HG02642 (cell line): ENCODE measurements at regions not wholly inside any gene's neighbourhood (a gene's known extent, or its start where the extent isn't known, plus 50 kb on each side); places are given as distances from the start of the nearest gene placed in this dataset.
"Not testable (repeated sequence)": the region's sequence is repeated elsewhere in the genome, so short reads cannot be mapped to it uniquely, and the experiment has no call there.

Source experiments
- ATAC-seq: cut with Tn5 transposase; IDR thresholded peaks from one replicate; pipeline ENCODE4 v1.9.1; 2021; ENCODE audit warnings: mild to moderate bottlenecking; ENCODE audit not compliant: unreplicated experiment, poor library complexity

DNA sequence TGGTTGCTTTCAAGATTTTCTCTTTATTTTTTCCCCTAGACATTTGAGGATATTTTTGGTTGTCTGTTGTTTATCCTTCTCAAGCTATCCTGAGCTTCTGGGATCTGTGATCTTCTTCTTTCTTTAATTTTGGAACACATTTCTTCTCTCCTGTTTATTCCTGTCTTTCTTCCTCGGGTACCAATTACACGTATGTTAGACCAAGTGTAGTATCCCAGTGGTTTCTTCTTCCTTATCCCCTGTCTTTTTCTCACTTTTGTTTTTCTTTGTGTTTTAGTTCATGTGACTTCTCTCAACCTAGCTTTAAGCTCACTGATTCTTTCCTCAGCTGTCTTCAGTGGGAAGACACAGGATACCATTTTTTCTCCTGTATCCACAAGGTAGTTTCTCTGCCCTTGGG, 120.0 kb downstream of the GALR1 start:
- no peak for ATAC-seq

GRCh38 chr18:77373730-77374445, 124.2 kb downstream of the GALR1 start:
- ATAC-seq, result no peak

- no peak for ATAC-seq
These were observed 124.8 kb downstream of the GALR1 start for GRCh38 chr18:77374446-77374805.

DNA sequence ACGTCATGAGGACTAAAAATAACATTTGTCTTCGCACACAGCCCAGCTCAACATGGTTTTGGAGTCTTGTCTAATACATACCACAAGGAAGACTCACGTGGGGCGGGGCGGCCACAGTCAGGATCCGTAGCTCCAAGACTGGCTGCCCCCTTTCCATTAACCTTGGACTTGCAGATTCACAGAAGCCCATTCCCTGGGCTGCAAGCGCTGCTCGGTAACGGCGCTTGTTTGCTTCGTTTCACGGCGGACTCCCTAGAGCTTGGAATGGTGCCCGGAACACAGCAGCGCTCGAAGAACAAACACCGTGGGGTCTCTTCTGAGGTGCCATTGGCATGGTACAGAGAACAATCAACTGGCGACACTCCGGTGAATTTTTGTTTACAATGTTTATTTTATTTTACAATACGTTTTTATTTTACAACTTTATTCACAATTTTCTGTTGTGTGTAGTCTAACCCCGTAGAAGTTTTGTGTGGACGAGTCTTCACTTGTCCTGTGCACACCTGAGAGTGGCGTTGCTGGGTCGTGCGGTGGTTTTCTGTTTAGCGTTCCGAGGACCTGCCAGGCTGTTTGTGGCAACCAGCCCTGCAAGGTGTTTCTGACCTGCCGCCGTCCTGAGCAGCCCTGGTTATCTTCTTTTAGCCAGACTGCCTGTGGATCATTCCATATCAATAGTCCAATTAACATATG, 126.5 kb downstream of the GALR1 start:
- ATAC-seq, result no peak

- no peak for ATAC-seq
These were observed 127.1 kb downstream of the GALR1 start for GRCh38 chr18:77376733-77377094.

DNA sequence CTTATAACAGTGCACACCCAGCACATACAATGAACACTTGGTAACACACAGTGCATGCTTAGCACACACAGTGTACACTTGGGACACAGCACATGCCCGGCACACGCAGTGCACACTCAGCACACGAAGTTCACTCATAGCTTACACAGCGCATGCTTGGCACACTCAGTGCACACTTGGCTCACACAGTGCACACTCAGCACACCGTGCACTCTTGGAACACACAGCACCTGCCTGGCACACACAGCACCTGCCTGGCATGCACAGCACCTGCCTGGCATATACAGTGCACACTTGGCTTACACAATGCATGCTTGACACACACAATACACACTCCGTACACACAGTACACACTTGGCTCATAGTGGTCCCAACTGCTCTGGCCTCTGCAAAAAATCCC, 128.2 kb downstream of the GALR1 start:
- ATAC-seq, result no peak

DNA sequence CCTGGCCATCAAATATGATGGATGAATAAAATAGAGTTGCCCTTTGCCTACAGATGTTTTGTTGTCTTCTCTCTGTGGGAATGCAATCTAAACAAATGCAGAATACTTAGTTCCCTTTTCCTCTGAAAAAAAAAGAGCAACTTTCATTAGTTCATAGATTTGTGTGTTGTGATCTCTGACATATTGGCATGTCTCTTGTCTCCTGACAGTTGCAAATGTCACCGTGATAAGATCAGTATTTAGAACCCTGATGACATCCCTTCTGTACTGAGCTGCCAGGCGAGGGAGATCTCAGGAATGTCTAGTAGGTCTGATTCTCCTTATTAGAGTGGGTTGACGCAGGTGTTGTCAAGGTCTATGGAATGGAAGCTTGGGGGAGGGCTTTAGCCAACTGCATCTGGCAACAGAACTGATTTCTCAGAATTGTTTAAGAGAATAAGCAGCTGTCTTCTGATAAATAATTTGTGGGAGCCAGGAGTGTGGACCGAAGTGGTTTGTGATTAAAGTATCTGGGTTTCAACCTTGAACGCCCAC, 130.4 kb downstream of the GALR1 start:
- no peak for ATAC-seq

GRCh38 chr18:77380695-77381094, 131.0 kb downstream of the GALR1 start:
- no peak for ATAC-seq

- ATAC-seq, result no peak
These were observed 142.7 kb downstream of the GALR1 start for GRCh38 chr18:77392321-77392720.

- no peak for ATAC-seq
These were observed 143.9 kb downstream of the GALR1 start for GRCh38 chr18:77393519-77393918.

GRCh38 chr18:77395953-77396352, 146.3 kb downstream of the GALR1 start:
- ATAC-seq, result no peak

- no peak for ATAC-seq
These were observed 147.4 kb downstream of the GALR1 start for GRCh38 chr18:77397056-77397455.

DNA sequence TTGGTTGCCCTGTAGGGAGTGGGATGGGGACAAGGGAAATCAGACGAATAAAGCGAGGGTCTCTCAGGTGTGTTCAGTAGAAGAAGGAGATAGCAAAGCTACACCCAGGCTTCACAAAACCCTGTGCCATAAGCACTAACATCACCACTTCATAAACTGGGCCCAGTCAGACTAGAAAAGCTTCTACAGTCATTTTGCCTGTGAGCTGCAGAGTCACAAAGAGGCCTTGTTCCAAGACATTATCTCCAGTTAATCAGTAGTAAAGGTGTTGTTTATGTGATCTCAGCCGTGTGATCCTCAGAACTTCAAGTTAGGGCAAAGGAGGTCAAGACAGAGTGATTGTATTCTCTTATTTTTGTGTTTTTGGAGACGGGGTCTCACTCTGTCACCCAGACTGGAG, 148.0 kb downstream of the GALR1 start:
- no peak for ATAC-seq

DNA sequence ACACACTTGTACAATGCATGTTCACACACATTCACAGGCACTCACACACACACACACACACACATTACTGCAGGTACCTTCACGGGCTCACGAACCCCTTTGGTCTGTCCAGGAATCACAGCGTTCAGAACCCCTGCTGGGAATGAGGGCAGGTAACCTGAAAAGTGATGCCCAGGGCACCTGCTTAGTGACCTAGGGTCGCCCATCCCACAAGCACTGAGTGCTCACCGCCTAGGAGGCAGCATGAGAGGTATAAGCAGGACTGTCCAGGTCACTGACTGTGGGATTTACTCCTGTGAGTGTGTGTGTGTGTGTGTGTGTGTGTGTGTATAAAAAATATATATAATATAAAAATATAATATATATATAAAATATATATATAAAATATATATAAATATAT, 150.9 kb downstream of the GALR1 start:
- no peak for ATAC-seq

- no peak for ATAC-seq
These were observed 151.5 kb downstream of the GALR1 start for GRCh38 chr18:77401173-77401572.

- no peak for ATAC-seq
These were observed 154.4 kb downstream of the GALR1 start for GRCh38 chr18:77403969-77404535.

- no peak for ATAC-seq
These were observed 155.4 kb downstream of the GALR1 start for GRCh38 chr18:77405096-77405495.

DNA sequence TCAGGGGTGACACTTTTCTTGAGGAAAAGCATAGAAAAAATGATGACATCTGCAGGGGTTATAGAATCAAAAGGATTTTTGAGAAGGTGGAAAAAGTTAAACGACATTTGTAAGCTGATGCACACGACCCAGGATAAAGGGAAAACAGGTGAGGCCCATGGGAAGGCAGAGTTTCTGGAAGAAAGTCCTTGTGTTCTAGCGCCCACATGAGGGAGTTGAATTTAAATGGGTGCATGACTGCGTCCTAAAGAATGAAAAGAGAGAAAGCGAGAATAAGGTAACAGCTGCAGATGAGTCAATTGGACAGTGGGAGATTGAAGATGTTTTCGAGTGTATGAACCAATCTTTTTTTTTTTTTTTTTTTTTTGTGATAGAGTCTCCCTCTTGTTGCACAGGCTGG, 158.1 kb downstream of the GALR1 start:
- ATAC-seq, result no peak

DNA sequence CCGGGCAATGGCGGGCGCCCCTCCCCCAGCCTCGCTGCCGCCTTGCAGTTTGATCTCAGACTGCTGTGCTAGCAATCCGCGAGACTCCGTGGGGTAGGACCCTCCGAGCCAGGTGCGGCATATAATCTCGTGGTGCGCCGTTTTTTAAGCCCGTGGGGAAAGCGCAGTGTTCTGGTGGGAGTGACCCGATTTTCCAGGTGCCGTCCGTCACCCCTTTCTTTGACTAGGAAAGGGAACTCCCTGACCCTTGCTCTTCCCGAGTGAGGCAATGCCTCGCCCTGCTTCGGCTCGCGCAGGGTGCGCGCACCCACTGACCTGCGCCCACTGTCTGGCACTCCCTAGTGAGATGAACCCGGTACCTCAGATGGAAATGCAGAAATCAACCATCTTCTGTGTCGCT, 171.9 kb downstream of the GALR1 start:
- ATAC-seq, result not testable (repeated sequence)

DNA sequence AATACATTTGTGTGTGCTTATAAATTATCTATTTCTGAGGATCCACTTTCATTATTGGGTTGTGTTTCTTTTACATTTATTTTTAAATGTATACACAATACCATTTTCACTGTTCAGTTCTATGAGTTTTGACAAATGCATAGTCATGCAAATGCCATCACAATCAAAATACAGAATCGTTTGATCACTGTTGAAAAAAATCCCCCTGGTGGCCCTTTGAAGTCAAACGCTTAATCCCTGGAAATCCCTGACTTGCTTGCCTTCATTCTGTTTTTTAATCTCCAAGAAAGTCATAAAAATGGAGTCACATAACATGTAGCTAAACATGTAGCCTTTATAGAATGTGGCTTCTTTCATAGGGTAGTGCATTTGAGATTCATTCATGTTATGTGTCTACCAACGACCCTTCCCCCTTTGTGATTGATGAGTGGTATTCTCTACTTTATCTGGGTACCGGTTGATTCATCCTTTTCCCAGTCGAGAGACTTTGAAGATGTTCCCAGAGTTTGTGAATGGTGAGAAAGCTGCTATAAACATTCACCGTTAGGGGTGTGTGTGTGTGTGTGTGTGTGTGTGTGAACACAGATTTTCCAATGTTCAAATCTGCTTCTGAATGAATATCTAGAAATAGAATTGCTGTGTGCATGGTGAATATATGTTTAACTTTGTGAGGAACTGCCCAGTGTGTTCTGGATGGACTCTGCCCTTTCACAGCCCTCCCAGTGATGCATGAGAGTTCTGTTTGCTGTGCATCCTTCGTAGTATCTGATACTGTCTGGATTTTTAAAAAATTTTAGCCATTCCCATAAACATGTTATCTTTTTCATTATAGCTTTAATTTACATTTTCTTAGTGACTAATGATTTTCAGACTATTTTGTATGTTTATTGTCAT, 173.6 kb downstream of the GALR1 start:
- ATAC-seq, result no peak

GRCh38 chr18:77433076-77433475, 183.4 kb downstream of the GALR1 start:
- no peak for ATAC-seq
